ENCODE measurements at regions not wholly inside any gene's neighbourhood (a gene's known extent, or its start where the extent isn't known, plus 50 kb on each side); places are given as distances from the start of the nearest gene placed in this dataset.
"Not testable (repeated sequence)": the region's sequence is repeated elsewhere in the genome, so short reads cannot be mapped to it uniquely, and the experiment has no call there.

DNA sequence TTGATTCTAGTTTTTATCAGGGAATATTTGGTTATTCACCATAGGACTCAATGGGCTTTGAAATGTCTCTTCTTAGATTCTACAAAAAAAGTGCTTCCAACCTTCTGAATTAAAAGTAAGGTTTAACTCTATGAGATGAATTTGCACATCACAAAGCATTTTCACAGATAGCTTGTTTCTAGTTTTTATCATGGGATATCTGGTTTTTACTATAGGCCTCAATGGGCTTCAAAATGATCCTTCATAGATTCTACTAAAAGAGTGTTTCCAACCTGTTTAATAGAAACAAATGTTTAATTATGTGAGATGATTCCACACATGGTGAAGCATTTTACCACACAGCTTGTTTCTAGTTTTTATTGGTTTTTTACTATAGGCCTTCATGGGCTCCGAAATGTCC lies 560.7 kb downstream of the KCNJ18 start:
- DNase-seq (ENCODE audit: low spot score) = no peak

DNA sequence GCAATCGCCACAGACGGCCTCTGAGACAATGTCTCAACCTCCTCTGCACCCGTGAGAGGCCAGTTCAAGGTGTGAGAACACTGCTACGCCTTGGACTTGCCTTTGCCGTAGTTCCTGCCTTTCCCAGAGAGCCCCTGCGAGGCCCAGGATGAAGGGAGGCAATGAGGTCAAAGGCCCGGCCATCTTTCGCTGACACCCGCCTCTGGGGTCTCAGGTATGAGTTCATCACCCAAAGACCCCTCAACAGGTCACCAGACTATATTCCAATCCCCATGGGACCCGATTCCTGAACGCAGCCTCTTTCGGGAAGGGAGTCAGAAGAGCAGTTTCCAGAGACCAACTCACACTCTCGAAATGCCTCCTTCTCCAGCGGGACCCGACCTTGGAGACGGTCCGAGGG lies 573.5 kb downstream of the KCNJ18 start:
- no peak for DNase-seq (ENCODE audit: low spot score)

DNA sequence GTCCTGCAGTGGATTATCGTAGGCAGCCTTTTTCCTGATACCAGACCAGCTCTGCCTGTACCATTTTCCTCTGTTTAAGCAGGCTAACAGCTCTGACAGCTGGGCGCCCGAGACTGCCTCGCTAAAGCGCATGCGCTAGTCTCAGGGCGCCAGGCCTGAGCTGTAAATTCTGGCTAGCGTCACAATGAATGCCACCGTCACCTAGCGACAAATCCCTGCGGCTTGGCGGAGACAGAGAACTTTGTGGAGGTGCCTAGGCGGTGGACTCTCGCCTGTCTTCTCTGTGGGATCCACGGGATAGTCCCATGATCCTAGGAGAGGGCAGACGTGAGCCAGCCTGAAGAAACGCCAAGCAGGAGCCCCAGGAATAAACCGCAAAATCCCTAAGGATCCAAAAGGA lies 573.9 kb downstream of the KCNJ18 start:
- no peak for DNase-seq (ENCODE audit: low spot score)

DNA sequence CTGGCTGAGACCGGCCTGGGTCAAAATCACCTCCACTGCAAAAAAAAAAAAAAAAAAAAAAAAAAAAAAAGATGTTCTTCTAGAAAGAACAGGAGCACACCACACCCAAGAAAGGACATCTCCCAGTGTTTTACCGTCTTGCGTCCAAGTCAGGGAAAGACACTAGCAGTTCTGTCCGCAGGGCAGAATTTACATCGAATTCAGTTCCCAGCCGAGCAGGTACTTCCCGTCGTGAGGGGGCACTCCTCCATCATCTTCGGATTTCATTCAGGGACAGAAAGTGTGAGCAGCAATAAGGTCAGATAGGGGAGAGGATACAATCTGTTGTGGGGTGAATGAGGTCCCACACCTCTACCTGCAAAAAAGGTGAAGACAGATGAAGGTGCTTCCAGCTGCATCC lies 574.7 kb downstream of the KCNJ18 start:
- DNase-seq (ENCODE audit: low spot score) = no peak

DNA sequence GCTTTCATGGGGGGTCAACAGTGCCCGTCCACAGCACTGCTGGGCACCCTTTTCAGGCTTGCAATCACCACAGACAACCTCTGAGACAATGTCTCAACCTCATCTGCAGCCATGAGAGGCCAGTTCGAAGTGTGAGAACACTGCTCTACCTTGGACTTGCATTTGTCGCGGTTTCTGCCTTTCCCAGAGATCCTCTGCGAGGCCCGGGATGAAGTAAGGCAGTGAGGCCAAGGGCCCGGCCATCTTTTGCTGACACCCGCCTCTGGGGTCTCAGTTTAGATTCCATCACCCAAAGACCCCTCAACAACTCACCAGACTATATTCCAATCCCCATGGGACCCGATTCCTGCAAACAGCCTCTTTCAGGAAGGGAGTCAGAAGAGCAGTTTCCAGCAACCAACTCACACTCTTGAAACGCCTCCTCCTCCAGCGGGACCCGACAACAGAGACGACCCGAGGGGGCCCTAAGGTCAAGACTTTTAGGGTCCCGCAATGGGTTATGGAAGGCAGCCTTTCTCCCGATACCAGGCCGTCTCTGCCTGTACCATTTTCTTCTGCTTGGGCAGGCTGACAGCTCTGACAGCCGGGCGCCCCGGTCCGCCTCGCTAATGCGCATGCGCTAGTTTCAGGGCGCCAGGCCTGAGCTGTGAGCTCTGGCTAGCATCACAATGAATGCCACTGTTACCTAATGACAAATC lies 576.0 kb downstream of the KCNJ18 start:
- DNase-seq (ENCODE audit: low spot score) = no peak

DNA sequence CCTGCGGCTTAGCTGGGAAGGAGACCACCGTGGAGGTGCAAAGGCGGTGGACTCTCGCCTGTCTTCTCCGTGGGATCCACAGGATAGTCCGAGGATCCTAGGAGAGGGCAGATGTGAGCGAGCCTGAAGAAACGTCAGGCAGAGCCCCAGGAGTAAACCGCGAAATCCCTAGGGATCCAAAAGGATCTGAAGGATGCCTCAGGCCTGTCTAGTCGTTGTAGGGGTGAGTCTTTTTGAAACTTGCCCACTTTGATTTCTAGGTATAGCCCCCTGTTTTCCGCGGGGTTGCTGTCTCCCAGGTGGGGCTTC lies 576.5 kb downstream of the KCNJ18 start:
- no peak for DNase-seq (ENCODE audit: low spot score)

DNA sequence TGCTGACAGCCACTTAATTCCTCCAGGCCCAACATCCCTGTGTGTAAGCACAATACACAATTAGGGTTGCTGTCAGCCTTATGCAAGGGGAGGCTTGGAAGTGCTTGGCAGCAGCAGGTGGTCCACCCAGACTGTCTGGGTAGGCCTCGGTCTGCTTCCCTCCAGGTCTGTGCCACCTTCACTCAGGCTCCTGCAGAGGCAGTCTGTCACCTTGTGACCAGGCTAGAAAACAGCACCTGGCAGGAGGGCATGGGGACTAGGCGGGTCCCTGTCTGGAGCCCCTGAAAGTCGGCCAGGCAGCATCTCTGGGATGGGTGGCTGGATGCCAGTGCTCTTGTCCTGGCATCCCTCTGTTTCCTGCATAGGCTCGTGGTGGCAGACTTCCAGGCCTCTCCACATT lies 578.1 kb downstream of the KCNJ18 start:
- DNase-seq (ENCODE audit: low spot score) = no peak

DNA sequence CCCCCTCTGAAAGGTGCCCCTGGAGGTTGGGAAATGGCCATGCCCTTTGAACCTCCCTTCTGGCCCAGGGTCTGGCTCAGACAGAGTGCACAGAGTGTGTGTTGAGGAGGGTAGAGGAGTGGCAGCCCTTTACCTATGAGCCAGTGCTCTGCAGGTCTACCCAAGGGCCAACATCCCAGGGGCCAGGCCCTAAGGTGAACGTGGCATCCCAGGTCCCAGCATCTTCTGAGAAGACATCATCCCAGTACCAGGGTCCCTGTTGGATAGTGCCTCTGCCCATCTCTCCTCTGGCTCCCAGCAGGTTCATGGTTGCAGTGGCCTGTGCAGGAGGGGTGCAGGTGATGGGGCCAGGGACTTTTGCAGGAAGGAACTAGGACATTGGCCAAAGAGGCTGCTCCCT lies 578.5 kb downstream of the KCNJ18 start:
- DNase-seq (ENCODE audit: low spot score) = not testable (repeated sequence)

DNA sequence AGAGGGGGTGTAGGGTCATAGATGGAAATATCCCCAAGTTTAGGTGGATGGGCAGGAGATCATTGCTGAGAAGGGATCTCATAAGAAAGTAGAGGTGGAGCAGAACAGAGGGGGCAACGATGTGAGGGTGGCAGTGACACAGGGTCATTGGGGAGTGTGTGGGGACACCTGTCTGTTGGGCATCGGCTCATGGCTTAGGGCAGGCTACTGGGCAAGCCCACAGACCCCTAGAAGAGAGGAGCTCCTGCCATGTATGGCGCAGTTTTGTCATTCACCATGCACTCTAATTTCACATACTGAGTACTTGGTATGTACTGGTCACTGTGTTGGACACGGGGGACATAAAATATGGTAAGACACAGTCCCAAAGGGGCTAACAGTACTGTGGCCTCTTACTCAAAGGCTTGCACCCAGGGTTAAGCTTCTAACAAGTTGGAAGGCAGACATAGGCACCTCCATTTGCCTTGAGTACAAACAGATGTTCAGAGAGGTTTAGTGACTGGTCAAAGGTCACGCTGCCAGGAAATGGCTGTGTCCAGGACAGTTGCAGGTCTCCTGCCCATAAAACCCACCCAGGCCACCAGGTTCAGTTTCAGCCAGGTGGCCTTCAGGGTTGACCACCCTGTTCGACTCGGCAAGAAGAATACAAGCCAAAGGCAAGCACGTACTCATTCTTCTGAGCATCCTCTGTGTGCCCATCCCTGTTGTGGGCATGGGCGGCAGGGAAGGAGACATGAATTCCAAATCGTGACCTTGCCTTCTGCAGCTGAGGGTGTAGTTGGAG lies 580.2 kb downstream of the KCNJ18 start:
- DNase-seq (ENCODE audit: low spot score) = no peak

DNA sequence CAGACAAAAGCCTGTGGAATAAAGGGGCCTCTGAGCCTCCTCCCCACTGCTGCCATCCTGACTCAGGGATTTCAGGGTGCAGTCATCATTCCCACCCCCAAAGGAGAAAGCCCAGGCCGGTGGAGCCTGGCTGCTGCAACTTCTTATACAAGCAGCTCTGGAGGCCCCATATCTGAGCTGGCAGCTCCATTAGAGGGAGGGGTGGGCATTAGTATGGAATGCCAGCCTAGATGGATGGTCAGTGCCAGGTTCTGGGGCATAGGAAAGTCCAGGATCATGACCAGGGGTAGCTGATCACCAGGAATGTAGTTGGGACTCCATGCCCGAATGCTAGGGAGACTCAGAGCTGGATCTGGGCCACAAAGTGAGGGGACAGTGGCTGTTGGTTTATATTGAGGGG lies 581.0 kb downstream of the KCNJ18 start:
- no peak for DNase-seq (ENCODE audit: low spot score)

DNA sequence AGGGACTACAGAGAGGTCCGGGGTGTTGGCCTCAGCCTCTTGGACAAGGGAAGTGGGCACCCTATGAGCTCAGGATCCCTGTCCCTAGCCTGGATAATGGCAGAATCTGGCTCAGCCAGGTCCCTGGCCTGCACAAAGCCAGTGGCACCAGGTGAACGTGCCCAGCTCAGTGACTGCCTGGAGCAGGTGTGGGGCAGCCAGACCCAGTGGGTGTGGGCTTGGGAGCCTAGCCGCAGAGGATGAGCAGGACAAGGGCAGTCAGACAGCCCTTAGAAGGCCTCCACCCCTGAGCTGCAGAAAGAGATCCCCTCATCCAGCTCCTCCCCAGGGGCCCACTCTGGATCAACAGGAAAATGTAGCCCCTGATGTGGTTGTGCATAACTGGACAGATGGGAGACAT lies 585.3 kb downstream of the KCNJ18 start:
- no peak for DNase-seq (ENCODE audit: low spot score)

DNA sequence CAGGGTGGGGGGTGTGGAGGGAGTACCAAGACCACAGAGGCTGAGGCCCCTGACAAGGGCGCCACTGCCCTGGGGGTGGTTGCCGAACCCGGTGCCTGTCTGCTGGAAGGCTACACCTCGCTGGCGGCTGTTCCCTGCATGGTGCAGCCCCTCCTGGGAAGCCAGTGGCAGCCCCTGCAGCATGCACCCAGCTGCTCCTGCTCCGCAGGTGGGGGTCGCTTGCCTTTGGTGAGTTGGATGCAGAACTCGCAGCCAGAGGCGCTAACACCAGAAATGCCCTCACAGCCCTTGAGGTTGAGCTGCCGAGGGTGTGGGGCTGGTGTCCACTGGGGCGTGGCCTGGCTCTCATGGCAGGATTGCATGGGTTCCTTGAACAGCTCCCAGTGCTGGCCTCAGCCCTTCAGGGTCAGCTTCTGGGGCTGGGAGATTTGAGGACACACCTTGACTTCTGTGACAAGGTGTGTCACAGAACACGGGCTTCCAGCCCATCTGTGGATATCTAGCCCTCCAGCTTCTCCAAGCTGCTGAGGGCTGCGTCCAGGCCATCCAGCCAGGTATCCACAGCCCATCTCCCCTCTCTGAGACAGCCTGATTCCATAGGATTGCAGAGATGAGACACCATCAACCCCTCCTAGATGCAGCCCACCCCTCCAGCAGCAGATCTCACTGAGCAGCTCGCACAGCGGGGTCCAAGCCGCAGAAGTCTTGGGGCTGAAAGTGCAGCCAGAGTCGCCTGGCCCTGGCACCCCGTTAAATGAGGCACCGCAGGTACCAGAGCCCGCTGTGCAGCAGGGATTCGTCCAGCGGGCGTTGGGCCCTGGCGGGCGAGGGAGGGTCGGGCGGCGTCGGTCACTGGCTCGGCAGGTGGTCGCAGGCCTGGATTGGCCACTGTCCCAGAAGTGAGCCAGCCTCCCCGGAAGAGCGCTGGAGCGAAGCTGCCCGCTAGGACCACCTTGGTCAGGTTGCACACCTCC lies 586.3 kb downstream of the KCNJ18 start:
- DNase-seq (ENCODE audit: low spot score) = no peak

DNA sequence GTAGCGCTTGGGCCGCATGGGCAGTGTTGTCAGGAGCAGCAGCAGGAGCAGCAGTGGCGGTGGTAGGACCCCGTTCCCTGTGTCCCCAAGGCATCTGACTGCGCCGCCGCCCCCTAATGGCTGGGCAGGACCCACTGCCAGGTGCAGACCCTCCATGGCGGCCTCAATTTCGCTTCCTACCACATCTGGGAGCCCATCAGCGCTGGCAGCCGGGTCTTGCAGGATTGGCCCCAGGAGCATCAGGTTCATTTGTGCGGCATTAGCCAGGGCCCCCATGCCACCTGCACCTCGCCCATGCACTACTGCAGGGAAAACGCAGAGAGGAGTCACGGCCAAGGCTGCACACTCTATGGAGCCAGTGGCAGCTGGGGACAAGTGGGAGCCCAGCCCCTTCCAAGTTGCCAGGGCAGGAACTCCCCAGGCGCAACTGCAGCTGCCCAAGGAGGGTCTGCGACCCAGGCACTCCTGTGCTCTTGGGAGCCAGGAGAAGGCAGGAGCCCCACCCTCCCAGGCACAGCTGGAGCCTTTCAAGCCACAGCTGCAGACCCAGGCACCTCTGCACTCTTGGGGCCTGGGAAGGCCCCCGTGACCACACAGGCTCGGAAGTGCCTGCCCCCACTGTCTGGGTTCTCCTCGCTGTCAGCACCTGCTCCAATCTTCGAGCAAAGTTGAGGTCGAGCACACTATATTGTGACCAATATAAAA lies 594.2 kb downstream of the KCNJ18 start:
- no peak for DNase-seq (ENCODE audit: low spot score)

DNA sequence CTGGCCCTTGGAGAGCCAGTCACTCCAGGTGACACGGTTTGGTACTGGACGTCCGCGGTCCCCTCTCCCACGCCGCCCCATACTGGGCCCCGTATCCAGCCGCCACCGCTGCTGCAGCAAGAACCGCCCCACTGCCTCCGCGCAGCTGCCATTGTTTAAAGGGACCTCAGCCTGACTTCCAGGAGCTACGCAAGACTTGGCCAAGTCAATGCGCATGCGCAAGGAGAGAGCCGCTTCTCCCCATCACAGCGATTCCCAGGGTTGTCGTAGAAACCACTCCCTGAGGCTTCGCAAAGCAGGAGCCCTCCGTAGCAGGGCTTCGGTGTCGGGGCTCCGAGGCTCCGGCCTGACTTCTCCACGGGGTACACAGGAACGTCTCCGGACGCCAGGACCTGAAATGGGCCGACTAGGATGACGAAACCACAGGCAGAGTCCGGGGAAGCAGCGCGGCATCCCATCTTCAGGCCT lies 606.2 kb downstream of the KCNJ18 start:
- not testable (repeated sequence) for DNase-seq (ENCODE audit: low spot score)

DNA sequence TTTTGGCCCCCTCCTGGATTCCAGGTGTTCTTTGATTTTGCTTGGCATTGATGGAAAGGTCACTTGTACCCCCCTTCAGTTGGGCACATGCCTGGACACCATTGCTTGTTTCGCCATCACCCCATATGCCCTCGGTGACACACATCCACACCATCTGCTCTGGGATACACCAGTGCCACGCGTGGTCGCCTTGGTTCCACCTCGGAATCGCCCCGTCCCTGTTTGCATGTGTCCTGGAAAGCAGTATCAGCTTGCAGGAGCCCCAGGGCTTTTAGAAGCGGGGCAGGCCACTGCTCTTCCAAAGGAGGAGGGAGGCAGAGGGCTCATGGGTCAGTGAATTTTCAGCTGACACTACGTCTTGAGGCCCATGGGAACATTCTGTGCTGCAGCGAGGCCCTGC lies 607.9 kb downstream of the KCNJ18 start:
- no peak for DNase-seq (ENCODE audit: low spot score)

DNA sequence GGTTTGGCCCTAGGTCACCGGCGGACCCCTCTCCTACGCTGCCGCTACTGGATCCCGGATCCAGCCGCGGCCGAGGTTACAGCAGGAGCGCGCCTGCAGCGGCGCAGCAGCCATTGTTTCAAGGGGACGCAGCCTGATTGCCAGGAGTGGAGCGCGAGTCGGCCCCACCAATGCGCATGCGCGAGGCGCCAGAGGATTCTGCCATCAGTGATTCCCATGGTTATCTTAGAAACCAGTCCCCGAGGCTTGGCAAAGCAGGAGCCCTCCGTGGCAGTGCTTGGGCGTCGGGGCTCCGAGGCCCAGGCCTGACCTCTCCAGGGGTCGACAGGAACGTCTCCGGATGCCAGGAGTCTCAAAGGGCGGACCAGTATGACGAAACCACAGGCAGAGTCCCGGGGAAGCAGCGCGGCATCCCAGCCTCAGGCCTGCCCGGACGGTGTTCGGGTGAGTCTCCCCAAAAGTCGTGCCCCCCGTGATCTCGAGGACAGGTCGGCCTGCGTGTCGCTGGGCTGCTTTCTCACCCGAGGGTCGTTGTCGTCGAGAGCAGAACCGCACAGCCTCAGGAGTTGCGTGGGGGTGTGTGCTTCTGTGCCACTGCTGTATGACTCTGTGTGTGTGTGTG lies 608.5 kb downstream of the KCNJ18 start:
- DNase-seq (ENCODE audit: low spot score) = no peak

DNA sequence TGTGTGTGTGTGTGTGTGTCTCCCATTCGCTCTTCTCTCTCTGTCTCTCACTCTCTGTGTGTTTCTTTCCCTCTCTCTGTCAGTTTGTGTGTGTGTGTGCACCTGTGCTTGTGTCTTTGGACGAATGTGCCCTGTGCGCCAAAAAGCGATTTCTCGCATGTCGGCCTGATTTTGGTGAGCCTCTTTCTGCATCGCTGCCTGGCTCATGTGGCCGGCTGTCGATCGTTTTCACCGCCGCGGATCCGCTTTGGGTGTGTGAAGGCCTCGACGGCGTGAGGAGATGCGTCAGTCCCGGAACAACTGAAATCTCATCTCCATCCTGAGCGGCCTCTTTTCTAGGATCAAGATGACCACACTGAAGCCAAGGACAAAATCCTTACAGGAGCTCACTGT lies 609.0 kb downstream of the KCNJ18 start:
- DNase-seq (ENCODE audit: low spot score) = no peak

DNA sequence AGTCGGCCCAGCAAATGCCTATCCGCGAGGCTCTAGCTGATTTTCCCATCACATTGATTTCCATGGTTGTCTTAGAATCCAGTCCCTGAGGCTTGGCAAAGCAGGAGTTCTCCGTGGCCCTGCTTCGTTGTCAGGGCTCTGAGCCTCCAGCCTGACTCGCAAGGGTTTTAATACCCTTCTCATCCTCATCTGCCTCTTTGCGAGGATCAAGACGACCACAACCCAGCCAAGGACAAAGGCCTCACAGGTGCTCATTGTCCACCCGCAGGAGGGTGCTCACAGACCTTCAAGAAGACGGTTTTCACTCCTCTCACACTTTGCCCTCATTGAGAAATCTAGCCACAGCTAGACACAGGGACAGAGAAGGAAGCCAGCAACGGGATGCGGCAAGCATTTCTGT lies 610.8 kb downstream of the KCNJ18 start:
- no peak for DNase-seq (ENCODE audit: low spot score)

DNA sequence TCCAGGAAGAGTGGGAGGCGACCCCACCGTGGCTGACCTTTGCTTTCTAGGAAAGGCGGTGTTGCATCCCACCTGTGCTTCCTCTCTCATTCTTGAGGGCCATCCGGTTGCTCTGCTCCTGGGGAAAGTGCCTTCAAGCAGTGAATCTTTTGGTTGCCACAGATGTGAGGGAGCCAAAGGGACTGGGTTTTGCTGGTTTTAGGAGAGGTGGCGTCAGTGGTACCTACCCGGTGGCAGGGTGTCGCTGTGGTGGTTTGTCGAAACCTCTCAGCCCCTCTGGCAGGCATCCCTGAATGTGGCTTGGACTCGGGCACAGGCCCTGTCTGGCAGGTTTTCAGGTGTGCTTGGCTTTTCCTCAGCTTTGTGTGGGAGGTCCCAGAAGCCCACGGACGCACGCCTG lies 611.5 kb downstream of the KCNJ18 start:
- no peak for DNase-seq (ENCODE audit: low spot score)

DNA sequence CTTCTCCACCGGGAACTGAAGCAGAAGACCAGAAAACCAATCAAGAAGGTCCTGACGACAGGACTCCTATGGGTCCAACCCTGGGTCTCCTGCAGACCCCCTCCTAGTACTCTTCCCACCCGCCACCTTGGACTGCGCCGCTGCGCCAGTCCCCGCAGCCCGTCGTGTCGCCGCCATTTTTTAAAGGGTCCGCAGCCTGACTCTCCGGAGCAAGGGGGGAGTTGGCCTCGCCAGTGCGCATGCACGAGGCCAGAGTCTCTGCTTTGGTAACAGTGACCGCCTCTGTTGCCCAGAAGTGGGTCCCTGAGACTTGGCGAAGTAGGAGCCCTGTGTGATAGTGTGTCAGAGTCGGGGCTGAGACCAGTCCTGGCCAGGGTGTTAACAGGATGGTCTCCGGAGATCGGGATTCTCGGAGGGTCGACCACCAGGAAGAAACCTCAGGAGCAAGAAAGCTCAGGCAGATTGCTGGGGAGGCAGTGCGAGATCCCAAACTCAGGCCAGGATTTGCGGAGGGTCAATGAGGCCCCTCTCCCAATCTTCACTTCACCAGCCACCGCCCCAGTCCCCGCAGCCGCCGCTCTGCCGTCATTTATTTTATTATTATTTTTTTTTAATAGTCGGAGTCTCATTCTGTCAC lies 612.5 kb downstream of the KCNJ18 start:
- no peak for DNase-seq (ENCODE audit: low spot score)
